DMS 273 (cell line): ENCODE measurements at regions not wholly inside any gene's neighbourhood (a gene's known extent, or its start where the extent isn't known, plus 50 kb on each side); places are given as distances from the start of the nearest gene placed in this dataset.

Source experiments
- DNase-seq: peaks from one replicate; lab custom pipeline; 2025; ENCODE audit not compliant: unreplicated experiment; lab: John Stamatoyannopoulos, UW

DNA sequence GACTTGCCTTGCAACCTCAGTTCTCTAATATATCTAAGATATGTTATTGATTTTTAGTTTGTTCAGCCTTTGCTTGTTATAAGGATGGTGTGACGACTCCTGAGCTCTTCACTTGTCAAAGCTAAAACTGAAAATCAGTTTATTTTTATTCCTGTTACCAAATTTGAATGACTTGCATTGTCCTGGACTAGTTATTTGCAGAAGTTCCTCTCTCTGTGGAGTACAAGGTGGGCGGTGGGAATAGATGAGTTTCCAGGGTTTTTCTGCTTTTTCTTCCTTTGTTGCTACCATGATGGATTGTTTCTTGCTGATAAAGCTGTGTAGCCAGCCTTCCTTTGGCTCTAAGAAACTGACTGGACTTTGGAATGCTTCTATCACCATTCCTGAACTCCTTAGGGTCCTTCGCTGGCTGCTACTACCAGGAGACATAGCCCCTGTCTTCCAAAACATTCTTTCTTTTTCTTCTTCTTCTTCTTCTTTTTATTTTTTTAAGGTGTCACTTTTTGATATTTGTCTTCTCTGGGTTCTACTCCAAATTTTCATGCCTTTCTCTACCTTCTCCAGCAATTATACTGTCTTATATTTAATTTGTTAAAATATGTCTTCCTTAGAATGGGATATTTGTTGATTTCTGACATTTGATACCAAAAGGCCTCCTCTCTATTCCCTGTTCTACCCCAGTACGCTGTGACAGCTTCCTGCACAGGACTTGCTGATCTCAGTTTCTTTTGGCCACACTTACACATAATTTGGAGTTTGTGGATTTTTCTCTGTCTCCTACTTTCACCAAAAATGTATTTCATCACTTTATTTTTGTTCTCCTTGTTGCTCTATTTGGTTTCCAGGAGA, 145.1 kb upstream of the THRB start:
- no peak for DNase-seq

DNA sequence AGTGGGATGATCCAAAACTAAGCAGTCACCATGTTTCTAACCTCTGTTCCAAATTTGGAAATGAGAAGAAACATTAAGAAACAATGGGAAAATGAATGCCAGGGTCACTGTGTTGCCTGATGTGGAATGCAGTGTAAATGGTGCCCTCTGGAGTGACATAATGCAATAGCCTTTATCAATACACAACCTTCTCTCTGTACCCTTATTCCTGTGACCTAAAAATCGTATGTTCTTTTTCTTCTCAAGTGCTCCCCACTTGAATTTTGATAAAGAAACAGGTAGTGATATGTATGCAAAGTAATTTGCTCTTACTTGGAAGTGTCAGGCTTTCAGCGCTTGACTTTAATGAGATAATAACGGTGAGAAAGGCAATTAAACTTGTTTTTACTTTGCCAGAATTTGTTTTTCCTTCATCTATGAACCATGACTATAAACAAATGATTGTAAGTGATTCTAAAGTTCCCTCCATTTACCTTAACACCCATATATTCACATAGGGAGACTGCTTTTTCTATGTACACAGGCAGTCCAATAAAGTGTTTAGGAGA, 145.8 kb upstream of the THRB start:
- peak; percentile 3 for DNase-seq

- DNase-seq: no peak
Measured at GRCh38 chr3:24641628-24642027, 147.0 kb upstream of the THRB start.

DNA sequence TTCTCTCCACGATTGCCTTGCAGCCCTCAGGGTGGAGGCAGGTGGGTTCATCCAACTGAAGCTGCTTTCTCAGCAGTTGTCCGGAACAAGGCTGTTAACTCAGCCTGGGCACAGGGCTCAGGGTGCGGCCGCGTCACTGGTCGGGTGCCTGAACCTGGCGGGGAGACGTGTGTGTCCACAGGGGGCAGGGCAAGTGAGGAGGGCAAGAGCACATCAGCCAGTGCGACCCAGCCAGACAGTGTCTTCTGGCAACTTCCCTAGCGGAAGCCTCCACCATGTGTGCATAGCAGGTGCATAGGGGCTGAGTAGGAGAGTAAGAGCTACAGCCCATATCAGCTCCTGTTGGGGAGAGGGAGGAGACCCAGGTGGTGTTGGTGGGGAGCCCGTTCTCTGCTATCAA, 150.4 kb upstream of the THRB start:
- no peak for DNase-seq

DNA sequence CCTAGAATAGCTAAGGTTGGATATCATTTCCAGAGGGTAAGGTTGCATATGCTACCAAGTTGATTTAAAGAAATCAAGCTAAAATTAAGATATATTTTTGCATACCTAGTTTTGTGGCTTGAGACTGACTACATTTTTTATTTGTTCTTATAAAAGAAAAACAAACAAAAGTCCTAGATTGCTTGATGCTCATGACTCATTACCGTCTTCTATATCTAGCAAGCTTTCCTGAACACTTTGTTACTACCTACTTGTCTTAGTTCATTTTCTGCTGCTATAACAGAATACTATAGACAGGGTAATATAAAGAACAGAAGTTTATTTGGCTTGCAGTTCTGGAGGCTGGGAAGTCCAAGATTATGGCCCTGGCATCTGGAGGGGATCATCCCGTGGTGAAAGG, 152.1 kb upstream of the THRB start:
- no peak for DNase-seq

DNA sequence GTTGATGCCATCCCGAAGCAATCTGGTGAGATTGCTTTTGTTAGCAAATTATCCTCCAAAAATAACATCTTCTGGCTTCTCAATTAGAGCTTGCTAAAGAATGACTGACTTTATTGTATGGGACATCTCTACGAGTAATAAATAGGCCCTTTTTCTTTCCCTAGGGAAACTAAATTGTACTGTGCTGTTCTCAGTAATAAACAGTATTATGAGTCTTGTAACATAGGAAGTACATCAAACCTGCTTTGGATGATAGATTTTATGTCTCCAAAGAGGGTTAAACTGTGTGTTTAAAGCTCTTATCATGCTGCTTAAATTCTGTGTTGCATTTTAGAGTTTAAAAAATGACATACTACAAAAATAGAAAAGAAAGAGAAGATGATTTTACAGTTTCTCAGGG, 153.4 kb upstream of the THRB start:
- DNase-seq: no peak

DNA sequence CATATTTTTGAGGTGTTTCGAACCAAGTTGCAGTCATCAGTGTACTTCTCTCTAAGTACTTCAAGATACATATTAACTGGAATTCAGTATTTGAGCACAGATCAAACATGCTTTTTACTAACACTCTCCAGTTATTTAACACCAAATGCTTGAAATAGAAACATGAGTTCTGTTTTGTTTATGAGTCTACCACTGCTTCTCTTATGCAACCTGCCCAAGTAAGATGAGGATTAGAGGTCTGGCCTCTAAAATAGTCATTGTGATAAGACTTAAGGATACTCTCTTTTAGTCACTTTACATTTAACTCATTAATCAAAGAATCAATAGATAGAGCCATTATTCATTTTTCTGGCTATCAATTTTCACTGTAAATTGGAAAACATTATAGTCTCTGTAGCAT, 156.2 kb upstream of the THRB start:
- DNase-seq: no peak

DNA sequence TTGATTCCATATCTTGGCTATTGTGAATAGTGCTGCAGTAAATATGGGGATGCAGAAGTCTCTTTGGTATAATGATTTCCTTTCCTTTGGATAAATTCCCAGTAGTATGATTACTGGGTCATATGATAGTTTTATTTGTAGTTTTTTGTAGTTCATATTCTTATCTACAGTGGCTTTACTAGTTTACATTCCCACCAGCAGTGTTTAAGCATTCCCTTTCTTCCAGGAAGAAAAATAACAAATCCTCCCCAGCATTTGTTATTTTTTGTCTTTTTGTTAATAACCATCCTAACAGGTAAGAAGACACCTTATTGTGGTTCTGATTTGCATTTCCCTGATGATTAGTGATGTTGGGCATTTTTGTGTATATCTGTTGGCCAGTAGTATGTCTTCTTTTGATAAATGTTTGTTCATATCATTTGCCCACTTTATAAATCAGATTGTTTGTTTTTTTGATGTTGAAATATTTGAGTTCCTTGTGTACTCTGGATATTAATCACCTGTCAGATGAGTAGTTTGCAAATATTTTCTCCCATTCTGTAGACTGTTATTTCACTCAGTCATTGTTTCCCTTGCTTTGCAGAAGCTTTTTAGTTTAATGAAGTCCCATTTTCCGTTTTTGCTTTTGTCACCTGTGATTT, 163.3 kb upstream of the THRB start:
- no peak for DNase-seq

DNA sequence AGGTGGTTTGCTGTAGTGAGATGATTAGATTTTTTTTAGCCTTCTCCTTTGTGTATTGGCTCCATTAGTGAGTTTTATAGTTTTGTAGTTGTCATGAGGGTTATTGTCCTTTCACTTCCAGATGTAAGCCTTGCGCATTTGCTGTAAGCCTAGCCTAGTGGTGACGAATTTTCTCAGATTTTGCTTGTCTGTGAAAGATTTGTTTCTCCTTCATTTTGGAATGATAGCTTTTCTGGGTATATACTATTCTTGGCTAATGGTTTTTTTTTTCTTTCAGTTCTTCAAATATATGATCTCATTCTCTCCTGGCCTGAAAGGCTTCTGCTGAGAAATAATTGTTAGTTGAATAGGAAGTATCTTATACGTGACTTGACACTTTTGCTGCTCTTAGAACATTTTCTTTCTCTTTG, 166.5 kb upstream of the THRB start:
- DNase-seq: no peak

- no peak for DNase-seq
Measured at GRCh38 chr3:24662449-24663345, 168.0 kb upstream of the THRB start.

GRCh38 chr3:24663406-24663805, 168.8 kb upstream of the THRB start:
- DNase-seq: no peak

- no peak for DNase-seq
Measured at GRCh38 chr3:24668039-24668438, 173.4 kb upstream of the THRB start.

GRCh38 chr3:24670871-24671270, 176.2 kb upstream of the THRB start:
- DNase-seq: no peak

- DNase-seq: no peak
Measured at GRCh38 chr3:24673596-24673995, 178.9 kb upstream of the THRB start.

GRCh38 chr3:24674261-24674660, 179.6 kb upstream of the THRB start:
- DNase-seq: no peak

- DNase-seq: no peak
Measured at GRCh38 chr3:24678021-24678420, 183.4 kb upstream of the THRB start.

GRCh38 chr3:24678421-24678865, 183.8 kb upstream of the THRB start:
- no peak for DNase-seq

DNA sequence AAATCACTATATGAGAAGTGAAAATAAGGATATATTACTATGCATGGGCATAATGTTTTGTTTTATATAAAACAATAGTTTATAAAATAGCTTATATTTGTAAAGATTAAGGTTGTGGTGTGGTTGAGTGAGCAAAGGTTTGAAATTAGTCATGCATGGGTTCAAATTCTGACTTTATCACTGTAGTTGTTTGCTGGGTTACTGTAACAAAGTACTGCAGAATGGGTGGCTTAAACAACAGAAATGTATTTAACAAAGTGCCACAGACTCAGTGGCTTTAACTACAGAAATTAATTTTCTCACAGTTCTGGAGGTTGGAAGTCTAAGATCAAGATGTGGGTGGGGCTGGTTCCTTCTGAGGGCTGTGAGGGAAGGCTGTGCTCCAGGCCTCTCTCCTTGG, 184.8 kb upstream of the THRB start:
- DNase-seq: no peak

DNA sequence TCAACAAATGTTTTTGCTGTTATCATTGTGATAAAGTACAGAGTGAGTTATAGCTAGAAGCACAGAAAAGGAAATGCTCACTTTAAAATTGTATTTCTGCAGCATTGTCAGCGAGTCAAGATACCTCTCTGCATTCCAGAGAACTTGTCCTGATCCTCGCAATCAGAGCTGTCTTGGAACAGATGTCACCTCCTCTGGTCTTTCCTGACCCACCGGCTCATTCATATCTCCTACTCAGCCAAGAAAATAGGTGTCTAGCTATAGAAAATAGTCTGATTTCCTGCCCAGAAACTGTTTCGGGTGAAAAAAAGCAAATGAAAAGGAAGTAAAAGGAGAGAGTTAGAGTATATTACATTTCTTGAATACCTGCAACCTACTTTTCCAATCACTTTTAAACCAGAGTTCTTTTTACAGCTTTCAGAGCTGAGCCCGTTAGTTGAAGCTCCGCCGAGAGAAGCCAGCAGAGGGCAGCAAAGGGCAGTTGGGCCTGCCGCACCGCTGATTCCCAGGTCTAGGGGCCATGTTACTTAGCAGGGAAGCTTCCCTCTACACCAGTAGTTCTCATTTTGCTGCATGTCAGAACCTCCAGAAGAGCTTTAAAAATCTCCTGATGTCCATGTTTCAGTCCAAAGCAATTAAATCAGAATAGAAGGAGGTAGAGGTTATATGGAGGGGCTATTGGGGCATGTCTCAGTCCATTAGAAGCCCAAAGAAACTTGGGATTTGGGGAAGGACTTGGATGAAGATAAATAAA, 185.7 kb upstream of the THRB start:
- peak; percentile 69 for DNase-seq

GRCh38 chr3:24682141-24682547, 187.5 kb upstream of the THRB start:
- no peak for DNase-seq

DNA sequence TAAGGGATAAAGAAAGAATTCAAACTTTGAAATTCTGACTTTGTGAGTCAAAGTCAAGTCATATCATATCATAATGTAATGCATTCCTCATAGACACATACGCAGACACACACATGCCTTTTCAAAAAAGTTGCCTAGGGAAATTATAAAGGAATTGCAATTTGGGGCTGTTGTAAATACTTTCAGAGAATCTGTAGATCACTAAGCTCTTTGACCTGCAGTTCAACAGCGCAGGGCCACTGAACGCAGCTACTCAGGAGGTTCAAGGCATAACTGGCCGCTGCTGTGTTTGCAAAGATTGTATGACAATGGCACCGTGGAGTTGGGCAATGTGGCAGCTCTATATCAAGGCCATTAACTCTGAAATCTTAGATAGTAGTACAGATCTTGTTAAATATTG, 188.4 kb upstream of the THRB start:
- DNase-seq: no peak
